ENCODE measurements at regions not wholly inside any gene's neighbourhood (a gene's known extent, or its start where the extent isn't known, plus 50 kb on each side); places are given as distances from the start of the nearest gene placed in this dataset.

DNA sequence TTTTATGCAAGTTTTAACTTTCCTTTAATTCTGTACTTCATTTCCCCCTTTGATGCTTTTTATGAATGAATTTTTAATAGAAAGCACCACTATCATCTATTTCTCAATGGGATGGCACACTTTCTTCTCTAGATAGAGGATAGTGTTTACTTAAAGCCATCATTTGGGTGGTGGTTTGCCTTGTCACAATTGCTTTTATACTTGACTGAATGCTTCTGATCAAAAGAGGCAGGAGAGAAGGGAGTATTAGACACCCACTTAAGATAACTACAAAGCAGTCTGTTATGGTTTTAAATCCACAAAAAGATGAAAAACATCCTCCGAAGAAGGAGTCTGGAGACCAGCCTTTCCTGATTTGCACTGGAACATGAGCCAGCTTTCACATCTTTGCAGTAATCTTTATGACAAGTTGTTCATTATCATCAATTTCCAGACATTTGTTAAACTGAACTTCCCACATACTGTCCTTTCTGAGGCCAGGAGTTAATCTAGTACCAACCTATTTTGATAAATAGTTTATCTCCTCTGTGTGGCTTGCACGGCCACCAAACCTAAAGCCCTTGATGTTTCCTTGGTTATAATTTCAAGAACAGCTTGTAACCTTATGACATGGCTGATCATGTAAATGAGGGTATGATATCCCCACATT lies 270.4 kb upstream of the RBMY1B start:
- TF ChIP-seq, protein P1, sequence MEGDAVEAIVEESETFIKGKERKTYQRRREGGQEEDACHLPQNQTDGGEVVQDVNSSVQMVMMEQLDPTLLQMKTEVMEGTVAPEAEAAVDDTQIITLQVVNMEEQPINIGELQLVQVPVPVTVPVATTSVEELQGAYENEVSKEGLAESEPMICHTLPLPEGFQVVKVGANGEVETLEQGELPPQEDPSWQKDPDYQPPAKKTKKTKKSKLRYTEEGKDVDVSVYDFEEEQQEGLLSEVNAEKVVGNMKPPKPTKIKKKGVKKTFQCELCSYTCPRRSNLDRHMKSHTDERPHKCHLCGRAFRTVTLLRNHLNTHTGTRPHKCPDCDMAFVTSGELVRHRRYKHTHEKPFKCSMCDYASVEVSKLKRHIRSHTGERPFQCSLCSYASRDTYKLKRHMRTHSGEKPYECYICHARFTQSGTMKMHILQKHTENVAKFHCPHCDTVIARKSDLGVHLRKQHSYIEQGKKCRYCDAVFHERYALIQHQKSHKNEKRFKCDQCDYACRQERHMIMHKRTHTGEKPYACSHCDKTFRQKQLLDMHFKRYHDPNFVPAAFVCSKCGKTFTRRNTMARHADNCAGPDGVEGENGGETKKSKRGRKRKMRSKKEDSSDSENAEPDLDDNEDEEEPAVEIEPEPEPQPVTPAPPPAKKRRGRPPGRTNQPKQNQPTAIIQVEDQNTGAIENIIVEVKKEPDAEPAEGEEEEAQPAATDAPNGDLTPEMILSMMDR (IDR thresholded peaks at IDR 0.05) = no peak
- TF ChIP-seq POLR2A (IDR thresholded peaks at IDR 0.05) = no peak
